ENCODE measurements at regions not wholly inside any gene's neighbourhood (a gene's known extent, or its start where the extent isn't known, plus 50 kb on each side); places are given as distances from the start of the nearest gene placed in this dataset.

- TF ChIP-seq, protein P1, sequence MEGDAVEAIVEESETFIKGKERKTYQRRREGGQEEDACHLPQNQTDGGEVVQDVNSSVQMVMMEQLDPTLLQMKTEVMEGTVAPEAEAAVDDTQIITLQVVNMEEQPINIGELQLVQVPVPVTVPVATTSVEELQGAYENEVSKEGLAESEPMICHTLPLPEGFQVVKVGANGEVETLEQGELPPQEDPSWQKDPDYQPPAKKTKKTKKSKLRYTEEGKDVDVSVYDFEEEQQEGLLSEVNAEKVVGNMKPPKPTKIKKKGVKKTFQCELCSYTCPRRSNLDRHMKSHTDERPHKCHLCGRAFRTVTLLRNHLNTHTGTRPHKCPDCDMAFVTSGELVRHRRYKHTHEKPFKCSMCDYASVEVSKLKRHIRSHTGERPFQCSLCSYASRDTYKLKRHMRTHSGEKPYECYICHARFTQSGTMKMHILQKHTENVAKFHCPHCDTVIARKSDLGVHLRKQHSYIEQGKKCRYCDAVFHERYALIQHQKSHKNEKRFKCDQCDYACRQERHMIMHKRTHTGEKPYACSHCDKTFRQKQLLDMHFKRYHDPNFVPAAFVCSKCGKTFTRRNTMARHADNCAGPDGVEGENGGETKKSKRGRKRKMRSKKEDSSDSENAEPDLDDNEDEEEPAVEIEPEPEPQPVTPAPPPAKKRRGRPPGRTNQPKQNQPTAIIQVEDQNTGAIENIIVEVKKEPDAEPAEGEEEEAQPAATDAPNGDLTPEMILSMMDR (IDR thresholded peaks at IDR 0.05), result no peak
These were observed 157.2 kb upstream of the SLC14A2 start for GRCh38 chr18:45458033-45458432.

DNA sequence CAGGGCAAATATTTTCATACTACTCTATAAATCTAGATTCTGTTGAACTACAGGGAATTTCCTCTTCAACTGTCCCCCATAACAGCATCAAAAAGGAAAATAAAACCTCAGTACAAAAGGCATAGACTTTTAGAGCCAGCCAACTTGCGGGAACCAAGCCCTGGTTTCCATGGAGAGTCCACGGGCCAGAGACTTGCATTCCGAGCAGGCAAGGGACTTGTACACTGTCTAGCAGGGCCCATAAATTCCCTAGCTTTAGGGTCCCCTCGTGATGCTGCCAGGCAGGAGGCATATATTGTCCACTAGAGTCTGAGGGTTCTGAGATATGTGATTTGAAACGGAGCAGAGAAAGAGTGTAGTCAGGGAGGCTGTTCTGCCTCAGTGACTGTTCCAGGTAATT lies 153.1 kb upstream of the SLC14A2 start:
- TF ChIP-seq, protein P1 (IDR thresholded peaks at IDR 0.05), result no peak

- TF ChIP-seq, protein P1 (IDR thresholded peaks at IDR 0.05), result no peak
These were observed 151.8 kb upstream of the SLC14A2 start for GRCh38 chr18:45463451-45463850.

DNA sequence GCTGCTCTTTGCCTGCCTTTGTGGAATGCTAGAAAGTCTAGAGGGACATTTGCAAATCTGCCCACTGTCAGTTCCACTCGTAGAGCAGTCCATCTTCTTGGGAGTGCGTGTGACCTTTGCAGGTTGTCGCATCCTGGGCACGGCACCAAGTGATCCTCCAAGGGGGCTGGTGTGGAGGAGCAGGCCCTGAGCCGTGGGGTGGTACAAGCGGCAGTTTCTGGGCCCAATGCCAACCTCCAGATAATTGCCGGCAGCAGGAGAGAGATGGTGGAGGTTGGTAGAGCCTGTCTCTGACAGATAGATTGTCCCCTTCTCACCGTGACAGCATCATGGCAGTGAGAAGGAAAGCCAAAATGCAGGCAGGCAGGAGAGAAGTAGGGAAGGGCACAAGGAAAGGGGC lies 150.7 kb upstream of the SLC14A2 start:
- TF ChIP-seq, protein P1 (IDR thresholded peaks at IDR 0.05), result no peak

DNA sequence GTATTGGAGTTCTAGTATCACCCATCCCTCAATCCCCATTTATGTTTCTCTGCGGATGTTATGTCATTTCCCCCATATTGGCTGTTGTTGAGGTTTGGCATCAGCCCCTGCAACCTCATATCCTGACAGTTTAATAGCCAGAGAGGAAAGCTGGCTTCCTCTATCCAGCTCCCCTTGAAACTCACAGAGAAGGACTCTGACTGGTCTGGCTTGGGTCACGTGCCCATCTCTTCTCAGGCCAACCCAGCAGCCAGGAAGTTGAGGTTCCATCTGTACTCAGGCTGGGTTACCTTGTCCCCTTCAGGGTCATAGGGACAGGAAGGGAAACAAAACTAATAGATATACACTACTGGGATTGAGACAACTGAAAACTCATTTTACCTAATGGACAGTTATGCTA lies 148.0 kb upstream of the SLC14A2 start:
- TF ChIP-seq, protein P1 (IDR thresholded peaks at IDR 0.05), result no peak

- TF ChIP-seq, protein P1 (IDR thresholded peaks at IDR 0.05), result no peak
These were observed 147.3 kb upstream of the SLC14A2 start for GRCh38 chr18:45467945-45468344.

DNA sequence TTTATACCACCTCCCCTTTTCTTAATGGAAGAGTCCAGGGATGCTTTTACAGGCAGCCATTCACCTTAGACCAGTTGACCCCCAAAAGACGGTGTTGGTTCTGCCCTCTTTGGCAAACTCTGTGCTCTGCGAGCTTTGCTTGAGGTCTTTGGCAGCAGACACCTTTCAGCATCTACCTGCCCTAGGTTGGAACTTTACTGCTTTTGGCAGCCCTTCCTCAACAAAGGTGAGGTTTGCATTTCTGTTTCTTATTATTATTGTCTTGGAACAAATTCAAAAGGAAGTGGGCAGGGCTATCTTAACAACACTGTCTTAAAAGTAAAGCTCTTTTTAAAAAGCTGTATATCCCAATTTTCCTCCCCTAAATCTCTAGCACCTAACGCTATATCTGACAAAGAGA lies 136.4 kb upstream of the SLC14A2 start:
- TF ChIP-seq, protein P1 (IDR thresholded peaks at IDR 0.05), result no peak

All from LNCAP (cell line).